ENCODE measurements at regions not wholly inside any gene's neighbourhood (a gene's known extent, or its start where the extent isn't known, plus 50 kb on each side); places are given as distances from the start of the nearest gene placed in this dataset.

- TF ChIP-seq CTCF (IDR thresholded peaks at IDR 0.05; ENCODE audit: low read length) (no peak), EZH2 (IDR thresholded peaks at IDR 0.05; ENCODE audit: borderline replicate concordance, low read length) (no peak)
These were observed 455.3 kb downstream of the DMRT2 start for GRCh38 chr9:1505489-1505888.

Measured in OCI-LY1 (cell line).